NCI-H187 treated with DMSO at 0.1 percent for 48 hours (cell line): ENCODE measurements at regions not wholly inside any gene's neighbourhood (a gene's known extent, or its start where the extent isn't known, plus 50 kb on each side); places are given as distances from the start of the nearest gene placed in this dataset.

ENCODE experiments used
- DNase-seq: peaks from one replicate; lab custom pipeline; 2025; lab: John Stamatoyannopoulos, UW

DNA sequence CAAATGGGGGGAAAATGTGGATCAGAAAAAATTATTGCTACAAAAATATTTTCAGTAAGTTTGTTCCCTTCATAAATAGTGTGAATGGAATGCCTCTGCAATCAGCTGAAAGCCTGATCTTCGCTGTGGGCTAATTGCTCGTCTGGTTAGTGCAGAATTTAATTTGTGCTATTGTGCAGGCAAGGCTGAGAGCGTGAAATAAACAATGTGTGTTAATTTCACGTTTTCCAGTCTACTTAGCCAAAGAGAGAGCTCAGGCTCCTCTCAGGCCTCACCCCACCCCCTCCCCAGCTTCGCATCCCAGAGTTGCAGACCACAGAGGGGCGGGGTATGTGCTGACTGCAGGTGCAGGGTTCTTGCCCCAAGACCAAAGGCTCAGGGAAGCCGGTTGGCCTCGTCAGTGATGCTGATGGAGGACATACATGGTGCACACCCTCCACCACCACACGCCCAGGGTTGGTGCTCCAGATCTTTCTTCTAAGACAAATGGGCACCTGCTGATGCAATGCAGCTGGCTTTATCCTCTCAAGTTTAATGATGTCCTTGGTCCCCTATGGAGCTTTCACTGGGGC, 302.6 kb upstream of the SLC14A2 start:
- no peak for DNase-seq

DNA sequence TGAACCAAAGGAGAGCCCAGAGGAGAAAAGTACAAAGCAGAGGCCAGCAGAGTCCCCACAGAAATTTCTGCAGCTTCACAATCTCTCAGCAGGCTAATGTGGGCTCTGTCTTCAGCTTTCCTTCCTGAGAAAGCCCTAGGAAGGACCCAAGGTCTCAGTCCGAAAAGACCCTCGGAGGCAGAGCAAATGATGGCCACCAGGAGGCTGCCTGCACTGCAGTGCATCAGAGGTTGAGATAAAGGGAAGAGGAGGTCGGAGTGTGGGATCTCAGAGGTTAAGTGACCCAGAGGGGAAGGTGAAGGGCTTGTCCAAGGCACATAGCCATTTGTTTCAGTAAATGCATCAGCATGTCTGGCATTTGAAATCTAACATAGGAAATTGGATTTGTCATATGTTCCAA, 299.1 kb upstream of the SLC14A2 start:
- DNase-seq, result no peak

DNA sequence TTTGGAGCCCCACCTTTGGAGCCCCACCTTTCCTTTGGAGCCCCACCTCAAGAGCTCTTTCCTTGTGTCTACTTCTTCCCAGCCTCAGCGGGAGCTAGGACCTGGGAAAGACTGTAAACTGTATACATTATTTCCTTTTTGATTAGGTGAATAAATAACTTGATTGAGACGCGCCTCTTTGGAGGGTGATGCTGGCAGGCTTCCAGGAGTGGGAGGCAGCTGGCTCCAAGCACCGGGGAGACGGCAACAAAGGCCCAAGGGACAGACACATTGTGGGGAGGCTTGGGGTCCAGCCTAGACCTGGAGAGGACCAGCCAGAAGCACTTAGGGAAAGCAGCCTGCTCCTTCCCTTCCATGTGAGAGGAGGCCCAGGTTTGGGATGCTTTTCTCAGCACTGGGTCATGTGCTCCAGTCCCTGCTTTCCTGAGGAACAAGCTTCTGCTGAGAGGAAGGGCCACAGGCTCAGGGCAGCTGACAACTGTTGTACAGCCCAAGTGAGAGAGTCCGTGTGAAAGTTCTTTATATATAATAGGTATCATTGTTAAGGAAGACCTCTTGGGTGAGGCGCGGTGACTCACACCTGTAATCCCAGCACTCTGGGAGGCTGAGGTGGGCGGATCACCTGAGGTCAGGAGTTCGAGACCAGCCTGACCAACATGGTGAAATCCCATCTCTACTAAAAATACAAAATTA, 297.2 kb upstream of the SLC14A2 start:
- no peak for DNase-seq

DNA sequence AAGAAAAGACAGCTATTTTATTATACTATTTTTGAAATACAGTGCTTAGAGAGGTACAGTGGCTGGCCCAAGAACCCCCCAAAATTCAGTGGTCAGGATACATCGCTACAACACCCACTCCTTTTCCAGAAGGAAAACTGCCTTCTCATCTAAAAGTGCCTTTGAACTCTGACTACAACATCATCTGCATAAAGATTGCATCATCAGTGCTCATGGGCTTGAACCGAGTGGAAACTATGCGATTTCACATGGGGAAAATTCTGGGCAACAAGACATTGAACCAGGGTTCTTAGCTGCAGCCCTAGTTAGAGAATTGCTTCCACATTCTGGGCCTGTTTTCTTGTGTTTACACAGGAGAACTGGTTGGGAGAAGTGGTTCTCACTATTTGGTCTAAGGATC, 294.6 kb upstream of the SLC14A2 start:
- DNase-seq, result no peak

DNA sequence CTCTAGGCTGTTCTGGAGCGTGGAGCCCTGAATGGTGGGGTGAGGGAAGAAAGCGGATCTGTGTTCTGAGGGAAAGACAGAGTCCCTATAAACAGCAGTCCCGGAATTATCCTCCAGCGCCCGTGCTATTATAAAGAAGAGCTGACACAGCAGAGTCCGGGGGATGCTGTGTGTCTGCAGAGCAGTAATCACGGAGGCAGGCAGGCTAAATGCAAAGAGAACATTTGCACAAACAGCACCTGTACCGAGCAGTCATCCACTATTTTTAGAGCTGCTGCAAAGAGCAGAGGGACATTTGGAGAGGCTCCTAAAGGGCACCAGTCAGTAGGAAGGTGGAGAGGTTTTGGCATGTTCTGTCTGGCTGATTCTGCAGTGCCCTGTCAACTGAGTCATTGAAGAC, 293.8 kb upstream of the SLC14A2 start:
- no peak for DNase-seq

DNA sequence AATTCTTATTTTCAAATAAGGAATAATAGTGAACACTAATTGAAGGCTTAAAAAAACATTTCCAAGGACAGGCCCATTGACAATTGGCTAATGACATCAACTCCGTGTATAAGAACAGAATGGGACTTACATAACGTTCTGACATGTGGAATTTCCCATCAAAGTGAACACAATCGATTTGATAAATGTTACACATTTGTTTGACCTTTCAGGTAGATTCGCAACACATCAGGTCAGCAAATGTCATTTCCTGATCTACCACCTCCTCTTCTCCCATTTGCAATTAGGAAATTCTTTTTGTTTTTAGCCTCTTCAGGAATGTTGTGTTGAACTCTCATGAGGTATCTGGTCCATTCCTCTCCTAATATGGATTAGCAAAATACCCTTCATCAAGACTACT, 292.9 kb upstream of the SLC14A2 start:
- no peak for DNase-seq

DNA sequence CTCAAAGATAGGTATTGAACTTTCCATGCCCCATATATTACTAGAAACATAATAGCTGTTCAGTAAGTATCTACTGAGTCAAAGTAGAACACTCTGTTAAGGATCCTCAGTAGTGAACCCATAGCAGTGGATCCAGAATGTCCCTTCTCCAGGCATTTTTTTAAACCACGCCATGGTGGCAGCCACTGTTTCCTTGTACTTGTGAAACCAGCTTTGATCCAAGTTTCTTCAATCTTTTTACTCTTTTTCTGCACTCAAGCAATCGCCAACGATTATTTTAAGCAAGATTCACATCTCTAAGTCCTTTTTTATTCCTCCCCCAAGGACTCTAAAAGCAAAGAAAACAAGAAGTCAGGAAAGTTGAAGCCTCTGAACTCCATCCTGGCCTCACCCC, 291.2 kb upstream of the SLC14A2 start:
- no peak for DNase-seq

DNA sequence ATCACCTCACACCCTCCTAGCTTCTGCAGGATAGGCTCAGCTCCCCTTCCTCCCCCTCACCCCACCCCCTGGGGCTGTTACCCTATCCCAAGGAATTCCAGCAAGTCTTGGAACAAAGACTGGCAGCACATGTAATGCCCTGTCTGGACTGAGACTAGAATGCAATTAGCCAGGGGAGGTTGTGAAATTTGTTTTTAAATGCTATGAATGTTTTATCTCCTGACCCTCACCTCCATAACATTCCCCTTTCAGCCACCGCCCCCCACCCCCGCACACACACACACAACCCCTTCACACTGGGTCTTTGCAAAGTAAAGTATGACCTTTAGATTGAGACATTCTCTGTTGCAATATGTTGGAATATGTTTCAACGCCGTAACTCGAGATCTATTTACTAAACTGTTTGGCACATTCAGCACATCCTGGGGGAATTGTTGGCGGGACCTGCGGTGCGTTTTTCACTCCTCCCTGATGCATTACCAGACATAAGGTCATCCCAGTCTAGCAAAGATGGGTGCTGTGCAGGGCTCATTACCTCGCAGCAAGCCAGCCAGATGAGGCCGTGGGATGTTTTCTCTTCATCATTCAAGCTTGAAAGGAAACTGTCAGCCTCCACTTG, 290.7 kb upstream of the SLC14A2 start:
- DNase-seq, result no peak

DNA sequence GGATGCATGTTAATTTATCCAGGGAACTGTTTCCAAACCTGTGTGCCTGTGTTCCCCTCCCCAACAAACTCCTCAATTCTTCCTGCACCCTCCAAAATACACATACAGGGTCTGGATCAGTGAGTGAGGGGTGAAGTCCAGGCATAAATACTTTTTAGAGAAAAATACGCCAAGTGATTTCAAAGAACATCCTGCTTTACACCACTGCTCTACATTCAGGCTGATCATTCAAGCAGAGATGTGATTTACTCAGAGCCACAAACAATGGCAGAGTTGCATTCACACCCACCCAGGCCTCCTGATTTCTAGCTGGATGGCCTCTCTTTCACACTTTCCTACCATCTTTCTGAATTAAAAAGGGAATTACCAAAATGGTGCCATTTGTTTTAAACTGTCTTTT, 289.5 kb upstream of the SLC14A2 start:
- no peak for DNase-seq

DNA sequence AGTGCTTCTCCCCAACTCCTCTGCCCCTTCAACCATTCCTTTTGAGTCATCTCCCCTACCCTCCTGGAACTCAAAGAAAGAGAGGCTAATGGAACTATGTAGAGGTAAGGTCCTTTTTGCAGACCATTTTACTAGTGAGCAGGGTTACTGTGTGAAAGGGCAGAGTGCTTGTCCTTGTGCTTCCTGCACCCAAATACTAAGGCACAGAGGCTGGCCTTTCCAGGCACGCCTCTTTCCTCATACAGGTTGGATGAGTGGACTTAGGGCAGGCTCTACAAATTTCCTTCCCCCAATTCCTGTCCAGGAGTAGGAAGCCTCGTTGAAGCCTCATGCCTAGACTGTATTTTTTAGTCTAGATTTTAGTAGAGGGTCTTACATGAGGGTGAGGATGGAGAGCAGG, 288.8 kb upstream of the SLC14A2 start:
- no peak for DNase-seq

DNA sequence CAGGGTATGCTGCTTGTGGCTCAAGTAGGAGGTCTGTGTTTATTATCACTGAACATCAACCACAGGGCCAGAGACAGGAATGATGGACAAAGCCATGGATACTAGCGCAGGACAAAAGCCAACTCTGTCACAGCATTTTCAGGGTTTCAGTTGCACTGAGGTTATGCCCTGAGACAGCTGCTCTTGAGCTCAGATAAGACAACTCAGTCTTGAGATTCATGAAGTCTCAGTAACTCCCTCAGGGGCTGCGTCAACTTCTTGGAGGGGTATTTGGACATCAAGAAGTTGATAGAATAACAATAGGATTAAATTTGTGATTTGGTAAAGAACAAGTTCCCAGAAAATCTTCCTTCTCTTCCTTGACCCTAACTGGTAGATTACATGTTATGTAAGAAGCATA, 287.0 kb upstream of the SLC14A2 start:
- no peak for DNase-seq

DNA sequence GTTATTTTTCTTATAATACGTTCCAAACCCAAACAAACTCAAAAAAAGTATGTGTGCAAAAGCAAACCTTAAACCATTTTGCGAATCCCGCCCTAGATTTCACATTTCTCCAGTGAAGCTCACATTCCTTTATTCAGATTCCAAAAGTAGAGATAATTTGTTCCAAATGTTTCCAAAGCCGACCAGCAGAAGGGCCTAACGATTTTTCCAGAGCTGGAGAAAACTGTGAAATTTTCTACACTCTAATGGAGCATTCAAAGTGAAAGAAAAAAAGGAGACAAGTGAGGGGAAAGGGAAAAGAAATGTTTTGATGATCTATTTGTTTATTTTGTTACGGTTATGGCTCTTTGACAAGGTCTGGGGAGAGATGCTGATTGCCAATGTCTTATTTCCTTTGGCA, 286.5 kb upstream of the SLC14A2 start:
- DNase-seq, result no peak

DNA sequence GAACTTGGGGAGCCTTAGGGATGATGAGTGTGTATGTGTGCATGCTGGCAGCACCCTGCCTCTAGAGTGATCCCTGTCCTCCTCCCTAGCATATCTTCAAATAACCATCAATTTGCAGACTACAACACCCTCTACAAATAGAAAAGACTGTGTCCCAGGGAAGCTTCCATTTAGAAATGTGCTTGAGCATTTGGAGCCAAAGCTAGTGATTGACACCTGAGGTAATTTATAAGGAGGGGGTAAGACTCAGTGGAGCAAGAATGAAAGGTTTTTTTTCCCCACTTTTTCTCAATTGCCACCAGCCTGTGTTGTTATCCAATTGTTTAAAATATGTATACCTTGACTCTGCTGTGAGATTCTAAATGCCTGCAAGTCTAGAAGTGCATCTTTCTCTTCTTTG, 286.0 kb upstream of the SLC14A2 start:
- no peak for DNase-seq

DNA sequence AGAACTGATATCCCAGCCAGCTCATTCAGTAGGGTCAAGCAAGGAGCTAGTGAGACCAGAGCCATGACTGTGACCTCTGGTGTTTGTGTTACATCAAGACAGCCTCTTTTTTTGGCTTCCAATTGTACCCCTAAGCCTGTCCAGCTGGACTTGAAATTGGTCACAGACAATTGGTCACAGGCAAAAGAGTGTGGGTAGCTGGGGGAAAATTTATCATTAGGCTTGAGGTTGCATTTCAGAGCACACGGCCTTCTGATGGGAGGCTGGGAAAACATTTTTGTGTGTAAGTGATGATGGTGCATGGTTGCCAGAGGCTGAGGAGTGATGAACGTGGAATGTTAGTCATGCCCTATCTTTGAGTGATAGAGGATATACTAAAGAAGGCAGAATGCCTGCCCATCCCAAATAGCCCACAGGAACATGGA, 285.1 kb upstream of the SLC14A2 start:
- no peak for DNase-seq

DNA sequence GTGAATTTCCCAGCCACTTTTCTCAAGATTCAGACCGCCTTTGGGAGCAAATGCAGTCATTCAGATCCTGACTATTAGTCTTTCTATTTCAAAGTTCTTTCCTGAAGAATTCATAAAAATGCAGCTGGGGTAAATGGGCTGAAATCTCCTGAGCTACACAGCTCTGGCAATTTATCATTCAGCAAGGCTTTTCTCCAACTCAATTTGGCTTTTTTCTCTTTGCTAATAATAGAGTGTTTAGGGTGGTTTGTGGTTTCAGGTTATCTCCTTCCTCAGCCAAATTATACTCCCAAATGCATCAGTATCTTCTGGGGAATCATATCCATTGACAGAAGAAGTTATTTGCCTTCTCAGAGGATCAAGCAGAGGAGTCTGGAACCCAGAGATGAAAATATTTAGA, 282.4 kb upstream of the SLC14A2 start:
- no peak for DNase-seq

DNA sequence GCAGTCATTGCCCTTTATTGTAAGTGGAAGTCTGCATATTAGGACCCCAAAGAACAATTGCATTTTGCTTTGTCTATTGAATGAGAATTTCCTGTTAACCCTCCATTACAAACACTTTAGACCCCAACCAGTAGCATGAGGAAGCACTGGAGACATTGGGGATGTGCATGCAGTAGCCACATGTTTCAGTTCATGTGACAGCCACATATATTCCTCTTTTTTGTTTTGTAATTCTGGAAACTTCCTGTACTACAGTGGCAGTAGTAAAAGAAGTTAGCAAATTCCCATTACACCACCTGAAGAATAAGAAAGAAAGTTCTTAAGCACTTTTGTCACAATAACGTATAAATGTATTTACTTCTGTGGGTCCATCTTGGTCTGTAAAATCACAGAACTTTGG, 281.1 kb upstream of the SLC14A2 start:
- DNase-seq, result no peak

DNA sequence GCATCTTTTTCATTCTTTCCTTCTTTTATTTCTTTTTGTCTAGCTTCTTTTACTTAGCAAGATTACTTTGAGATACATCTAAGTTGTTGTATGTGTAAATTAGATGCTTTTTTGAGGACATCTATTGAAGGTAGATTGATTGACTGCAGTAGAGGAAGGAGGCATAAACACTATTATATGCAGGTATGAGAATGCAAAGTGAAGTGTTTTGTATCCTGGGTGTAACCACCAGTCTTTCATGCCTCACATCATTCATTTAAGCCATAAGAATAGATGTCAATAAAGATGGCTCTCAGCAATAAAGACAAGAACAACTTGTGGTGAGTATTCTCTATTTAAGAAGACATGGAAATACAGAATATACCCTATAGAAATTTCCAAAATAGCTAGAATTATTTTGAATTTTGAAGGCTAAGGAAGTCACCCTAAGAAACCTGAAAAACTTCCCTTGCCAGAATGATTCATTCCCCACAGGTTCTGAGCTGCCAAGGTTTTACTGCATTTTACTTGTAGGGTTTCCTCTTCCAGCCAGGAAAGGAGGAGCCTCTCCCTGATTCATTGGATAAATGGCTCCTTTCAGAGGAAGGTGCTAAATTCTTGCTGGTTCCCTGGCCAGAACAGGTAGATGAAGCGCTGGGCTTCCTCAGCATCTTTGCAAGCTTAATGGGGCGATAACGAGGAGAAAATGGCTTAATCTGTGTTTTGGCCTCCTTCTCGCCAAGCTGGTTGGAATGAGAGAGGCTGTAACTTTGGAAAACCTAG, 279.8 kb upstream of the SLC14A2 start:
- DNase-seq, result no peak

DNA sequence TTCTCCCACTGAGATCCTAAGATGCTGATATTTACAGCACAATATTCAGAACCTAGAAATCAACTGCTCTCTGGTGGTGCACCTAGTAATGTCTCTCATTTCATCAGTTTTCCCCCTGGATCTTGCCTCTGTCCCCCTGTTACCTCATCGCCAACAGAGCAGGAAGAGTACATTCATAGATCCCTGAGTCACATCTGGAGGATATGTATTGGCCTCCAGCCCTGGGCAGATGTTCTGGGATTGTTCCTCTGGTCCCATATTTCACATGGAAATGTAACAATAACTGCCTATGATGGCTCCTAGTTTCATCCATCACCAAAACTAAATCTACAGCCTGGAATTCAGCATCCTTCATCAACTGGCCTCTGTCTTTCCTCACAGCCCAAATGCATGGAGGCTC, 278.8 kb upstream of the SLC14A2 start:
- DNase-seq, result no peak

DNA sequence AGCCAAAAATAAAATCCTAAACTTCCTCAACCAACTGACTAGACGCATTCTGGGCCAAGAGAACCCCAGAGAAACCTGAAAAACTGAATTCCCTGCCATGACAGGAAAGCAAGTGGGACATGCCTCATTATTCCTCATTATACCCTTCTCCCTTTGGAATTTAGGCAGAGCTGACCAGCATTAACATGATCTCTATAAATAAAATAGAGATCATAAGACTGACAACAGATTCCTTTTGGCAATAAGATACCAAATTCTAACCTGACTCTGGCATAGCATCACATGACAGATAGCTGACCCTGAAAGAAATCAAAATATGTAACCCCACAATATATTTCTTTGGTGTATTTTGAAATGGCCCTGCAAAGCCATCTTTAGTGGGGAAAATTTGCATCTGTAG, 277.8 kb upstream of the SLC14A2 start:
- DNase-seq, result no peak

DNA sequence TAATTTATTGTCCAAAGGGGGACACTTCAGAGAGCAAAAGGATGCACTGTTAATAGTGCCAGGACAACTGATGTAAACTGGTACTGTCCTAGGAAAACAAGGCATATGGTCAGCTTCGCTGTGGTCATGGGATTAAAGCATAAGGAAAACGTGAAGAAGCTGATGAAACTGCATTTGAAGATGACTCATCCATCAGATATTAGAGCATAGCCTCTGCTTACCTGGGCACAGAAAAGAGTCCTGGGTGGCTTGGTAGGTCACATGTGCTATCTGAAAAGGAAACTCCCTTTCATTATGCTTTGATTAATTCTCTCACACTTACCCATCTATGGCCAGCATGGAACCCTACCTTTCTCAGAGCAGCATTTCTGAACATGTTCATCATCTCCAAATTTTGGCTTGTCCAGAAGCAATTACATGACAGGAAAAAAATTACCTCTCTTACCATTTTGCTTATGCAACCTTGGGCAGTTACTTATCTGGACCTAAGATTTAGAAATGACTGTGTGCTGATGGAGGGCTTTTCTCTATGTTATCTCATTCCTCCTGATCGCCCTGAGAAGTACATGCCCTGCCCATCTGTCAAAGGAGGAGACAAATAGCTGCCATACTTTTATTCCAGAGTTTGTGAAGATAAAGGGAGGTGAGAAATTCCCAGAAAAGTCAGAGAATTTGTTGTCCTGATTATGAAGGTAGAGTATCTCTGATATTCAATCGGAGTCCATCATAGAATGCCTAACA, 275.3 kb upstream of the SLC14A2 start:
- DNase-seq, result no peak

DNA sequence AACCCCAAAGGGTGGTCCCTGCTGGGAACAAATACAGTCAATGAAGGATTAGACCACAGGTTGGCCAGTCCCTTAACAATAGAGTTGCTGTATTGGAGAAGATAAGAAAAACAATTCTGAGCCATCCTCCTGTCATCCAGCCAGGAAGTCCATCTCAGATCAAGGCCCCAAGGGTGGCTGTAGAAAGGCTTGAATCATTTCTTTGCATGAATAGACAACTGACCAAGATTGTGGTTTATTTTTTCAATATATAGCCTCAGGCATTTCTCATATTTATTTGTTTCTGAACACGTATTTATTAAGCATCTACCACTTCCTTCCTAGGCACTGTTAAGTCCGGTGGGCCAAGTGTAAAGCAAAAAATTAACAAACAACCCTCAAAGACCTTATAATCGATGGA, 274.4 kb upstream of the SLC14A2 start:
- DNase-seq, result no peak

DNA sequence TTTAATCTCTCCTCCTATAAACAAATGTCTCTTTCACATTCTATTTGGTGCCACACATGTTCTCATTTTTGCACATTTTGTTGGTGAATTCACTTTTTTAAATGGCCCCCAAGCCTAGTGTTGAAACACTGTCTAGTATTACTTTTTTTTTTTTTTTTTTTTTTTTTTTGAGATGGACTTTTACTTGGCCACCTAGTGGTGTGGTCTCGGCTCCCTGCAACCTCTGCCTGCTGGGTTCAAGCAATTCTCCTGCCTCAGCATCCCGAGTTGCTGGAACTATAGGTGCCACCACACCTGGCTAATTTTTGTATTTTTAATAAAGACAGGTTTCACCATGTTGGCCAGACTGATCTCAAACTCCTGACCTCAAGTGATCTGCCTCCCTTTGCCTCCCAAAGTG, 273.8 kb upstream of the SLC14A2 start:
- DNase-seq, result no peak
